ENCODE measurements at regions not wholly inside any gene's neighbourhood (a gene's known extent, or its start where the extent isn't known, plus 50 kb on each side); places are given as distances from the start of the nearest gene placed in this dataset.

GRCh38 chr16:62596584-62596983, 560.3 kb upstream of the CDH8 start:
- TF ChIP-seq CTCF (IDR thresholded peaks at IDR 0.05) = no peak
- TF ChIP-seq POLR2A (IDR thresholded peaks at IDR 0.05) = no peak
- TF ChIP-seq POLR2AphosphoS5 (IDR thresholded peaks at IDR 0.05) = no peak
- no peak for TF ChIP-seq EP300 (IDR thresholded peaks at IDR 0.05; ENCODE audit: low read depth)

All from transverse colon (tissue), 4 donors.